ENCODE measurements at regions not wholly inside any gene's neighbourhood (a gene's known extent, or its start where the extent isn't known, plus 50 kb on each side); places are given as distances from the start of the nearest gene placed in this dataset.
"Not testable (repeated sequence)": the region's sequence is repeated elsewhere in the genome, so short reads cannot be mapped to it uniquely, and the experiment has no call there.

- DNase-seq (ENCODE audit: low read depth, low spot score) = no peak
- in situ Hi-C loops (cut with HindIII; ENCODE audit: low pct_unique_long_range_greater_than_20kb, low sequenced_read_pairs) = no loop called here
These were observed 442.6 kb upstream of the RGMB start for GRCh38 chr5:98330871-98331270.

DNA sequence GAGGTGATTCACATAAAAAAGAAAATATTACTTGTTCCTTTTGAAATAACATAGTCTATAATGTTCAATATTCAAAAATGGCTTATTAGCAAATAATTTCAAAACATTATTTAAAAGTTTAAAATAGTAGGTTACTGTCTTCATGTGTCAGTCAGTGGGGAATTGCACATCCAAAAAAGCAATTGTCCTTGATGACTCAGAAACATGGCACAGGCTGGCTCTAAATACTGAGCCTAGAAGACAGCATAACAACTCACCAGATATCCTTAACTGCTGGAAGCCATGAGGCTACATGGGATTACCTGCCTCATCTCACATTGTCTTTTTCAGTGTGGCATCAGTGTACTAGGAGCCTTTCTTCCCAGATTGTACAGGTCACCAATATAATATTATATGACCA is 439.5 kb upstream of the RGMB start:
- in situ Hi-C loops (cut with HindIII; ENCODE audit: low pct_unique_long_range_greater_than_20kb, low sequenced_read_pairs) = no loop called here
- no peak for DNase-seq (ENCODE audit: low read depth, low spot score)

- DNase-seq (ENCODE audit: low read depth, low spot score) = no peak
- in situ Hi-C loops (cut with HindIII; ENCODE audit: low pct_unique_long_range_greater_than_20kb, low sequenced_read_pairs) = no loop called here
These were observed 438.5 kb upstream of the RGMB start for GRCh38 chr5:98334946-98335345.

- DNase-seq (ENCODE audit: low read depth, low spot score) = no peak
- in situ Hi-C loops (cut with HindIII; ENCODE audit: low pct_unique_long_range_greater_than_20kb, low sequenced_read_pairs) = no loop called here
These were observed 434.2 kb upstream of the RGMB start for GRCh38 chr5:98339141-98339848.

- in situ Hi-C loops (cut with HindIII; ENCODE audit: low pct_unique_long_range_greater_than_20kb, low sequenced_read_pairs) = no loop called here
These were observed 432.1 kb upstream of the RGMB start for GRCh38 chr5:98341038-98342032.

GRCh38 chr5:98342958-98343660 is 430.4 kb upstream of the RGMB start:
- DNase-seq (ENCODE audit: low read depth, low spot score); in situ Hi-C loops (cut with HindIII; ENCODE audit: low pct_unique_long_range_greater_than_20kb, low sequenced_read_pairs): not testable (repeated sequence)

More at GRCh38 chr5:98341038-98342032, 432.1 kb upstream of the RGMB start:
- DNase-seq (ENCODE audit: low read depth, low spot score) = no peak

GRCh38 chr5:98349251-98349989 is 424.0 kb upstream of the RGMB start:
- in situ Hi-C loops (cut with HindIII; ENCODE audit: low pct_unique_long_range_greater_than_20kb, low sequenced_read_pairs) = no loop called here
- peak; percentile 58 for DNase-seq (ENCODE audit: low read depth, low spot score)

DNA sequence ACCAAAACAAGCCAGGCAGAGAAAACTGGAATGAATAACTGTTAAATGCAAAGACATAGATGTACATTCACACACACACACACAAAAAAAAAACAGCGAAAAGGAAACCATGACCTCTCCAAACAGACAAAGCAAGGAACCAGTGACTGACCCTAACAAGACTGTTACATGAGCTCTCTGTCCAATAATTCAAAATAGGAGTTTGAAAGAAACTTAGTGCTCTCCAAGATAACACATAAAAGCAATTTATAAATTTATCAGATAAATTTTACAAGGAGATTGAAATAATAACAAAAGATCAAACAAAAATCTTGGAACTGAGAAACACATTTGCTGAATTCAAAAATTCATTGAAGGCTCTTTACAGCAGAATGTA is 423.5 kb upstream of the RGMB start:
- DNase-seq (ENCODE audit: low read depth, low spot score) = no peak
- in situ Hi-C loops (cut with HindIII; ENCODE audit: low pct_unique_long_range_greater_than_20kb, low sequenced_read_pairs) = no loop called here

DNA sequence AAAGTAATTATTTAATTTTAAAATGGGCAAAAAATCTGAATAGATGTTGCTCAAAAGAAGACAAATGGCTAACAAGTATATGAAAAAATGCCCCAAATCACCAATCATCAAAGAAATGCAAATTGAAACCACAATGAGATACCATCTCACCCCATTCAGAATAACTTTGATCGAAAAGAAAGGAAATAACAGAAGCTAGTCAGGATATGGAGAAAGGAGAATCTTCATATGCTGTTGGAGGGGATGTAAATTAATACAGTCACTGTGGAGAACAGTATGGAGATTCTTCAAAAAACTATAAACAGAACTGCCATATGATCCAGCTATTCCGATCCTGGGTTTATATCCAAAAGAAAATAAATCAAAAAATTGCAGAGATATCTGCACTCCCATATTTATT is 418.5 kb upstream of the RGMB start:
- no peak for DNase-seq (ENCODE audit: low read depth, low spot score)
- in situ Hi-C loops (cut with HindIII; ENCODE audit: low pct_unique_long_range_greater_than_20kb, low sequenced_read_pairs) = no loop called here

DNA sequence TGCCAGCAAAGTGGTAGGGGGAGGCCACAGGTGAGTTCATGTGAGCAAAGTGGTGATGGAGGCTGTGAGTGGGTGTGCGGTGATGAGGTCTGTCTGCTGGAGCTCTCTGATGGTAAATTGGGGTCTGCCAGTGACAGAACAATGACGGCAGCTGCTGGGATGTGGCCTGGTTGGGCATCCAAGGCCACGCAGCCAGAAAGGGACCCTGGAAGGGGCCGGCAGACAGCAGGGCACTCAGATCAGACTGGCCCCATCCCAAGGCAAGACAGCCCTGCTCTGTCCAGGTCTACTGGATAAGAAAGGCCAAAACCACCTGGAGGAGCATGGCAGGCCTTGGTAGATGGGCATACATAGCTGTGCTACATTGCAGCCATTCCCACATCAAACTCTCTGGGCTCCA is 412.9 kb upstream of the RGMB start:
- in situ Hi-C loops (cut with HindIII; ENCODE audit: low pct_unique_long_range_greater_than_20kb, low sequenced_read_pairs) = no loop called here
- no peak for DNase-seq (ENCODE audit: low read depth, low spot score)

- no peak for DNase-seq (ENCODE audit: low read depth, low spot score)
- in situ Hi-C loops (cut with HindIII; ENCODE audit: low pct_unique_long_range_greater_than_20kb, low sequenced_read_pairs) = no loop called here
These were observed 410.3 kb upstream of the RGMB start for GRCh38 chr5:98363157-98363556.

DNA sequence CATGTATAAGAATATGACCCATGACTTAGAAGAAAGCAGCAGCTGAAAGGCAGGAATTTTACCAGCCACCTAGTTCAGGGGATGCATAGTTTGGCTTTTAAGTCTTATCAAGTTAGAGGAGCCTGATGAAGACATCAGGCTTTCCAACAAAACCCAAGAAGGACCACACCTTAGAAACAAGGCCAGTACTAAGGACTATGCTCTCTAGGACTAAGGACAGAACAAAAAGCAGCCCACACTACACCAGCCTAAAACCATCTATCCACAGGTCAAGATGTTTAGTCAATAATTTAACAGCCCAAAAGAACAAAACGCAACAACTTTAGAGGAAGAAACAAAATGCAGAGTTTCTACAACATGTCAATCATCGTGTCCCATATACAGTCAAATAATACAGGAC is 408.9 kb upstream of the RGMB start:
- in situ Hi-C loops (cut with HindIII; ENCODE audit: low pct_unique_long_range_greater_than_20kb, low sequenced_read_pairs) = no loop called here
- no peak for DNase-seq (ENCODE audit: low read depth, low spot score)

DNA sequence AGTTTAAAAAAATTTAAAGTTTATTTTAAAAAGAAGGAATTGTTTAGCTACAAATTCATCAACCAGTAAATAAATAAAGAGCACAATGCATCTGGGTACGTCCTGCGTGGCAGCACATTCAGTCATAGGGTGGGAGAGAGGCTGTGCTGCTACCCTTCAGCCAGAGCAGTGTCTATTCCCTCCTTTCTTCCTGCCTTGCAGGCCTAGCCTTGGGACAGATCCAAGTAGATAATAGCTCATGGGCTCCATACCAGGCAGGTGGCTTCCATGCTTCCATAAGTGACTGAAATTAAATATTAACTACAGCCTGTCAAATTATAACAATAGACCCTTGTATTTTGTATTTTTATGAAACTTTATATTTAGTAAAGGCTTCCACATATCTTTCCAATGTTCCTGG is 408.3 kb upstream of the RGMB start:
- in situ Hi-C loops (cut with HindIII; ENCODE audit: low pct_unique_long_range_greater_than_20kb, low sequenced_read_pairs) = no loop called here
- DNase-seq (ENCODE audit: low read depth, low spot score) = no peak

DNA sequence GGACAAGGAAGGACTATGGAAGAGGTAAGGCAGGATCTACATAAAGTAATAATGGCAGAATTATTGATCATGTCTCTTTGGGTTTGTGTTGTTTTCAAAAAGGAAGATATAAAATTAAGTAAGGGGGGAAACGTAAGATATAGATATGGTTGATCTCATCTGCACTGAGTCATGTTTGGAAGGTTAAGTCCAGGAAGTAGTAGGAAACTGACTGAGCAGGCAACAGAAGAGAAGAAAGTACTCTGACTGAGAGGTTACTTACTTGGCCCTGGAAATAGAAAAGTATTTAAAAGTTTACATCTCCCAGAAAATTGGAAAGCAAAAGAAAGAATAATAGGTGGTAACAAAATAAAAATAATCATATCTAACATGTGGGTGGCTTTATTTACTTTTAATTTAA is 405.3 kb upstream of the RGMB start:
- in situ Hi-C loops (cut with HindIII; ENCODE audit: low pct_unique_long_range_greater_than_20kb, low sequenced_read_pairs) = no loop called here
- DNase-seq (ENCODE audit: low read depth, low spot score) = no peak

DNA sequence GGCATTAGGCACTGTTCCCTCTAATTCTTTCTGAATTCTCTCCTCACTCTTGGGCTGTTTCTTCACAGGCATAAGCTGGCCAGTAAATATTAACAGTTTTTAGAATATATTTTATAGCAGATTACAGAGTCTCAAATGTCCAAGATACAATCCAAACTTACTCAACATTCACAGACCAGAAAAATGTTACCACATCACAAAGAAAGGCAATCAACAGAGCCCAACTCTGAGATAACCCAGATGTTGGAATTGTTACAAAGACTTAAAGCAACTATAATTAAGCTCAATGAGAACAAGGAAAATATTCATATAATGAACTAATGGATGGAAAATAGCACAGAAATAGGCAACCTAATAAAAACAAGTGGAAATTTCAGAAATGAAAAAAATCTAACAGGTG is 401.1 kb upstream of the RGMB start:
- in situ Hi-C loops (cut with HindIII; ENCODE audit: low pct_unique_long_range_greater_than_20kb, low sequenced_read_pairs) = no loop called here
- no peak for DNase-seq (ENCODE audit: low read depth, low spot score)

DNA sequence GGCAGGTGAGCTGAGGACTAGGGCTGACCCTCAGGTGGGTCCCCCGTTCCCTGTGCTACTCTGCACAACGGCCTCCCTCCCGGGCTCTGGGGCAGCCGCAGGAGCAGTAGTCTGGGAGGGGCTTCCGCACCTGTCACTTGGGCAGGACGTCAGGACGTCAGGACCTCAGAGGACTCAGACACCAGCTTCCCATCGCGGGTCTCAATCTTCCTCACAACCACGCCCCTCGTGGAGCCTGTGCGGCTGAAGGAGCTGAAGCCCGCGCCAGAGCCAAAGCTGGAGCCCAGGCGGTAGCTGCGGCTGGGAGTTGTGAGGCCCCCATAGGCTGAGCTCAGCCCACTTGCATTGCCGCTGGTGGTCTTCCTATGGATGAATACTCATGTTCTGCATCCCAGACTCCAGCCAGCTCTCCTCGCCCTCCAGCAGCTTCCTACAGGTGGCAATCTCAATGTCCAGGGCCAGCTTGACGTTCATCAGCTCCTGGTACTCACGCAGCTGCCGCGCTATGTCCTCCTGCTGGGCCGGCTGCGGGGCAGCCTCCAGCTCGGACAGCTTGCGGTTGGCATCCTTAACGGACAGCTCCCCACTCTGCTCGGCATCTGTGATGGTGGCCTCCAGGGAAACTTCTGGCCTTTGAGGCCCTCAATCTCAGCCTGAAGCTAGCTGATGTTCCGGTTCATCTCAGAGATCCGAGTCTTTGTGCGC is 381.4 kb upstream of the RGMB start:
- DNase-seq (ENCODE audit: low read depth, low spot score) = no peak
- in situ Hi-C loops (cut with HindIII; ENCODE audit: low pct_unique_long_range_greater_than_20kb, low sequenced_read_pairs) = no loop called here

DNA sequence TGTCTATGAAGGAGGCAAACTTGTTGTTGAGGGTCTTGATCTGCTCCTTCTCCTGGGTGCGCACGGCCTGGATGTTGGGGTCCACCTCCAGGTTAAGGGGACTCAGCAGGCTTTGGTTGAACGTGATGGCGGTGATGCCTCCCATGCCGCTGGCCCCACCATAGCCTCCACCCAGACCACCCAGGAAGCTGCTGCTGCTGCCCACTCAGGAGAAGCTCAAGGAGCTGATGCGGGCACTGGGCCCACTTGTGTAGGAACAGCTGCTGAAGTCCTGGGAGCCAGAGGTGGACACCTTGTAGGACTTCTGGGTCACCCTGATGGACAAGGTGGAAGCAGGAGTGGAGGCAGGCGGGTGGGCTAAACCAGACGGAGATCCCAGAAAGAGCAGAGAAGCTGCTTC is 380.3 kb upstream of the RGMB start:
- DNase-seq (ENCODE audit: low read depth, low spot score); in situ Hi-C loops (cut with HindIII; ENCODE audit: low pct_unique_long_range_greater_than_20kb, low sequenced_read_pairs): not testable (repeated sequence)

Measured in SK-MEL-5 (cell line).